Esophagus muscularis mucosa (tissue), 3 donors: ENCODE measurements at regions not wholly inside any gene's neighbourhood (a gene's known extent, or its start where the extent isn't known, plus 50 kb on each side); places are given as distances from the start of the nearest gene placed in this dataset.

Experiments
- CTCF ChIP-seq, 3 experiments: fragments of 200-600 bp in 2 of 3; fragments of 450-650 bp in 1 of 3; sonication (generic) in 2 of 3; IDR thresholded peaks; one replicate each; pipeline ENCODE4 v1.5.1; 2017 to 2019; ENCODE audit warnings: antibody characterized with exemption in 3 of 3, mild to moderate bottlenecking in 2 of 3, moderate library complexity in 1 of 3
- POLR2A ChIP-seq: fragments of 450-650 bp; IDR thresholded peaks from one replicate; pipeline ENCODE4 v1.6.1; 2017; ENCODE audit warnings: antibody characterized with exemption, moderate library complexity, mild to moderate bottlenecking, low read depth

GRCh38 chr1:244920911-244921761 lies 56.8 kb upstream of the HNRNPU start:
- TF ChIP-seq CTCF (IDR thresholded peaks at IDR 0.05): no peak
- no peak for TF ChIP-seq POLR2A
